ENCODE measurements at regions not wholly inside any gene's neighbourhood (a gene's known extent, or its start where the extent isn't known, plus 50 kb on each side); places are given as distances from the start of the nearest gene placed in this dataset.

DNA sequence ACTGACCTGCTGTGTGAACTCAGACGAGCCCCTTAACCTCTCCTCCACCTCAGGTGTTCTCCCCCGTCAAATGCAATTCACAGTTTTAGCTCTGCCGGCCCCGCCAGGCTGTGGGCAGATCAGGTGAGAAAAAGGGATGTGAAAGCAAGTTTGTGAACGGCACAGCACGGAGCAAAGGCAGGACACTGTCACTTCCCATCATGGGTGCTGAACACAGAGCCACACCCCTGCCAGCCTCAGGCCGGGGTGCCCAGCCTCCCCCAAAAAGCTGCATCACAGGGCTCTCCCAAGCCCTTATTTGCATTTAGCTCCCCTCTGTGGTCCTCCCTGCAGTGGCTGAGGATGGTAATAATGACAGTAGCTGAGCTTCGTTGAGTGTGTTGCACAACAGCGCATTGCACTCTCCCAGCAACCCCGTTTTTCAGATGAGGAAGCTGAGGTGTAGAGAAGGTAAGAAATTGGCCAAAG is 88.8 kb upstream of the TNRC6C start:
- Mint-ChIP-seq H3K4me3 (peak overlapping the region; percentile 39), H3K4me1 (ENCODE audit: low read depth) (peaks cover 47% of the 10 kb centered on the region), H3K36me3 (ENCODE audit: low read depth) (no peaks in the 10 kb centered on the region), H3K27ac (no peak overlapping the region), H3K27me3 (no peaks in the 10 kb centered on the region), H3K9me3 (no peaks in the 10 kb centered on the region)
- H3K4me1 ChIP-seq (ENCODE audit: insufficient read depth, low read length) = peaks cover 56% of the 10 kb centered on the region
- H3K4me3 ChIP-seq (ENCODE audit: low read length) = no peak overlapping the region
- intact Hi-C loops (cut with DNase I, micrococcal nuclease) = no loop called here
- DNase-seq (peak in 4 of 14 experiments; percentile 34 to 76 (median 64)), ATAC-seq (ENCODE audit: poor library complexity) (peak; percentile 22)
- H3K36me3 ChIP-seq (ENCODE audit: insufficient read depth, low read length) = no peaks in the 10 kb centered on the region
- POLR2A ChIA-PET = interaction anchor here (0.6 to 3.0 kb wide), 4 partner anchors 11 to 102 kb away, joined by 3 to 15 read pairs (median 3); partner anchors contain the start of gene TNRC6C
- no peaks in the 10 kb centered on the region for H3K27me3 ChIP-seq (ENCODE audit: control insufficient read depth in 1 of 2, insufficient read depth in 2 of 2, low read length in 2 of 2)
- TF ChIP-seq, protein P1, sequence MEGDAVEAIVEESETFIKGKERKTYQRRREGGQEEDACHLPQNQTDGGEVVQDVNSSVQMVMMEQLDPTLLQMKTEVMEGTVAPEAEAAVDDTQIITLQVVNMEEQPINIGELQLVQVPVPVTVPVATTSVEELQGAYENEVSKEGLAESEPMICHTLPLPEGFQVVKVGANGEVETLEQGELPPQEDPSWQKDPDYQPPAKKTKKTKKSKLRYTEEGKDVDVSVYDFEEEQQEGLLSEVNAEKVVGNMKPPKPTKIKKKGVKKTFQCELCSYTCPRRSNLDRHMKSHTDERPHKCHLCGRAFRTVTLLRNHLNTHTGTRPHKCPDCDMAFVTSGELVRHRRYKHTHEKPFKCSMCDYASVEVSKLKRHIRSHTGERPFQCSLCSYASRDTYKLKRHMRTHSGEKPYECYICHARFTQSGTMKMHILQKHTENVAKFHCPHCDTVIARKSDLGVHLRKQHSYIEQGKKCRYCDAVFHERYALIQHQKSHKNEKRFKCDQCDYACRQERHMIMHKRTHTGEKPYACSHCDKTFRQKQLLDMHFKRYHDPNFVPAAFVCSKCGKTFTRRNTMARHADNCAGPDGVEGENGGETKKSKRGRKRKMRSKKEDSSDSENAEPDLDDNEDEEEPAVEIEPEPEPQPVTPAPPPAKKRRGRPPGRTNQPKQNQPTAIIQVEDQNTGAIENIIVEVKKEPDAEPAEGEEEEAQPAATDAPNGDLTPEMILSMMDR (IDR thresholded peaks at IDR 0.05) = no peak
- H3K27ac ChIP-seq (ENCODE audit: low read depth in 1 of 2, low read length in 2 of 2) = no peak overlapping the region
- no peaks in the 10 kb centered on the region for H3K9me3 ChIP-seq (ENCODE audit: control insufficient read depth in 1 of 2, insufficient read depth in 1 of 2, low read length in 2 of 2)
- CTCF ChIA-PET = interaction anchor here (1.0 kb wide), 1 partner anchor 1002 kb away, joined by 3 read pairs; the partner anchor contains the start of gene MGAT5B

DNA sequence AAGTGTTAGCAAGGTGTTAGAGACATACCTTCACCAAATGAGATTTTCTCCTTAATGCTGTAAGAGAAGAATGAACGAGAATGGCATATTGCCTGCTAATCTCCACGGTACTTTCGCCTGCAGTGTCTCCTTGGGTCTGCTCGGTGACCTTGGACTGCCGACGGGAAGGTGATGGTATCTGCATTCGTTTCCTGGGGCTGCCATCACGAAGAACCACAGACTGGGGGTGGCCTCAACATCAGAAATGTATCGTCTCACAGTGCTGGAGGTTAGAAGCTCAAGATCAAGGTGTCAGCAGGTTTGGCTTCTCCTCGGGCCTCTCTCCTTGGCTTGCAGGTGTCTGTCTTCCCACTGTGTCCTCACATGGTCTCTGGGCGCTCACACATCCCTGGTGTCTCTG is 86.3 kb upstream of the TNRC6C start:
- H3K4me3 Mint-ChIP-seq = peak overlapping the region; percentile 74
- TF ChIP-seq, protein P1 (IDR thresholded peaks at IDR 0.05) = no peak
- CTCF ChIA-PET = no interaction called here
- H3K9me3 Mint-ChIP-seq = no peaks in the 10 kb centered on the region
- H3K9me3 ChIP-seq (ENCODE audit: control insufficient read depth in 1 of 2, insufficient read depth in 1 of 2, low read length in 2 of 2) = peaks cover 0 to 15% of the 10 kb centered on the region in 2 experiments
- peak in 9 of 14 experiments; percentile 18 to 79 (median 45) for DNase-seq
- peaks cover 80% of the 10 kb centered on the region for H3K4me1 ChIP-seq (ENCODE audit: insufficient read depth, low read length)
- POLR2A ChIA-PET = interaction anchor here (1.3 to 1.8 kb wide), 3 partner anchors 9 to 86 kb away, joined by 6 to 12 read pairs (median 8); partner anchors contain the start of gene TNRC6C
- no peaks in the 10 kb centered on the region for H3K36me3 ChIP-seq (ENCODE audit: insufficient read depth, low read length)
- no peaks in the 10 kb centered on the region for H3K27me3 Mint-ChIP-seq
- H3K36me3 Mint-ChIP-seq (ENCODE audit: low read depth) = no peaks in the 10 kb centered on the region
- peak overlapping the region in 1 of 2 donors; percentile 53 for H3K27ac ChIP-seq (ENCODE audit: low read depth in 1 of 2, low read length in 2 of 2)
- peak overlapping the region; percentile 10 for H3K4me3 ChIP-seq (ENCODE audit: low read length)
- peaks cover 66% of the 10 kb centered on the region for H3K4me1 Mint-ChIP-seq (ENCODE audit: low read depth)
- no peaks in the 10 kb centered on the region for H3K27me3 ChIP-seq (ENCODE audit: control insufficient read depth in 1 of 2, insufficient read depth in 2 of 2, low read length in 2 of 2)
- peak overlapping the region; percentile 72 for H3K27ac Mint-ChIP-seq
- ATAC-seq (ENCODE audit: poor library complexity) = peak; percentile 69
- intact Hi-C loops (cut with DNase I, micrococcal nuclease) = no loop called here

DNA sequence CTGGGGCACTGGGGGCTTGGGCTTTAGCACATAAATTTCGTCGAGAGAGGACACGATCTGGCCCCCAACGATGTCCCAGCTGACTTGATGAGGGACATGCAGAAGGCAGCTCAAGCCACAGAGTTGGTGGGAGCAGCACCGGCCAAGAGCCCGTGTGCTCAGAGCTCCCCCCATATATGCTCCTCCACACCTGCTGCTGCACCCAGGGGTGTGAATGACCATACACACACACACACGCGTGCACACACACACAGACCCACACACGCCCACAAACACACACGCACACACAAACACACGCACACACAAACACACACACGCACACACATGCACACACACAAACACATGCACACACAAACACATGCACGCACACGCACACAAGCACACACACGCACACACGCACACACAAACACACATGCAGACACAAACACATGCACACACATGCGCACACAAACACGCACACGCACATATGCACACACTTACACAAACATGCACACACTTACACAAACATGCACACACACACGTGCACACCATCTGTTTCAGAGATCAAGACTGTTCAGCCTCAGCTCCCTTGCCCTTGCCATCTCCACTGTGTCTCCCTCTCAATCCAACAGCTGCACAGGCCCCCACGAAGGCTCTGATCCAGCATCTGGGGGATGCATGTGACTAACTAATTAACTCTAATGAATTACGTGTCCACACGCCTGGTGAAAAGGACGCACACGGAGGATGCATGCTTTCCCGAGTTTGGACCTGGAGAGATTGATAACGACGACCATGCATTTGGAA is 85.6 kb upstream of the TNRC6C start:
- peaks cover 73% of the 10 kb centered on the region for H3K4me1 Mint-ChIP-seq (ENCODE audit: low read depth)
- H3K4me3 Mint-ChIP-seq = peak overlapping the region; percentile 74
- H3K27ac Mint-ChIP-seq = peak overlapping the region; percentile 72
- Histone ChIP-seq H3K36me3 (ENCODE audit: insufficient read depth, low read length) (no peaks in the 10 kb centered on the region), H3K4me3 (ENCODE audit: low read length) (no peak overlapping the region), H3K4me1 (ENCODE audit: insufficient read depth, low read length) (peaks cover 81% of the 10 kb centered on the region), H3K27me3 (ENCODE audit: control insufficient read depth in 1 of 2, insufficient read depth in 2 of 2, low read length in 2 of 2) (no peaks in the 10 kb centered on the region), H3K27ac (ENCODE audit: low read depth in 1 of 2, low read length in 2 of 2) (peak overlapping the region in 1 of 2 donors; percentile 53), H3K9me3 (ENCODE audit: control insufficient read depth in 1 of 2, insufficient read depth in 1 of 2, low read length in 2 of 2) (peaks cover 0 to 15% of the 10 kb centered on the region in 2 experiments)
- POLR2A ChIA-PET = interaction anchor here (1.3 to 1.8 kb wide), 3 partner anchors 8 to 85 kb away, joined by 6 to 12 read pairs (median 8); partner anchors contain the start of gene TNRC6C
- H3K36me3 Mint-ChIP-seq (ENCODE audit: low read depth) = no peaks in the 10 kb centered on the region
- ATAC-seq (ENCODE audit: poor library complexity) = no peak
- intact Hi-C loops (cut with DNase I, micrococcal nuclease) = no loop called here
- CTCF ChIA-PET = no interaction called here
- no peaks in the 10 kb centered on the region for H3K9me3 Mint-ChIP-seq
- TF ChIP-seq, protein P1 (IDR thresholded peaks at IDR 0.05) = no peak
- no peaks in the 10 kb centered on the region for H3K27me3 Mint-ChIP-seq
- peak in 1 of 14 experiments; percentile 3 for DNase-seq
